GM18868 (cell line): ENCODE measurements at regions not wholly inside any gene's neighbourhood (a gene's known extent, or its start where the extent isn't known, plus 50 kb on each side); places are given as distances from the start of the nearest gene placed in this dataset.

Experiments
- ATAC-seq: cut with Tn5 transposase; IDR thresholded peaks from one replicate; pipeline ENCODE4 v1.9.1; 2021; ENCODE audit warnings: mild to moderate bottlenecking, moderate library complexity; ENCODE audit not compliant: unreplicated experiment

DNA sequence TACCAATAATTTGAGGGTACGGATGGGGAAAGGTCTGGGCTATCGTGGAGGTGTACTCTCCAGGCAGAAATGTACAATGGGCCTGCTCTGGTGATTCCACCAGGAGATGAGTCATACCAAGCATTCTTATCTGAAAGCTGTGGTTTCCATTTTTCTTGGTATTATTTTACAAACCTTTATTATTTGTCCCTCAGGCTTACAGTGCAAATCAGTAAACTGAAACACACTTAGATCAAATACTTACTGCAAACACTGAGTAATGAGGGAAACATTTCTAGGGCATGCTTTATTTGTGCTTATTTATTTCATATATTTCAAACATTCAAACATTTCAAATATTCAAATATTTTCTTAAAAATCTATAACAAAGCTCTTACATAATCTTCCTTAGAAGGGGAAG lies 319.8 kb downstream of the RND3 start:
- peak; percentile 100 for ATAC-seq

- no peak for ATAC-seq
Observed at GRCh38 chr2:150166313-150167051, 321.0 kb downstream of the RND3 start.

GRCh38 chr2:150165988-150166312 lies 321.5 kb downstream of the RND3 start:
- ATAC-seq = no peak

DNA sequence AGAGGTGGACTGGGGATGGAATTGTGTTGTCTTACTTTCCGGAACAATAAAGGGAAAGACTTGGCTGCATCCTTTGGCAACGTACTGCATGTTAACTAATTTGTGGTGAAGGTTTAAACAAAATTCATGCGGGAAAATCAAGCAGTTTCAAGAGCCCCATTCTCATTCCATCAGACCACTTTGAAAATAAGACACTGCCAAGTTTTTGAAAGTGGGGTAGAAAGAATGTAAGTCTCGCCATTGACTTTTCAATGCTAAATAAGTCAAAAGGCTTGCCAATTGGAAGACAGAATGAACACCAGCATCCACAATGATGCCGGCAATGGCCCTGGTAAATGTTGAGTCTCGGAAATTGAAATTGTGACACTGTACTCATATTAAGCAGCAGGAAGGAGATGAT lies 322.0 kb downstream of the RND3 start:
- ATAC-seq = no peak

DNA sequence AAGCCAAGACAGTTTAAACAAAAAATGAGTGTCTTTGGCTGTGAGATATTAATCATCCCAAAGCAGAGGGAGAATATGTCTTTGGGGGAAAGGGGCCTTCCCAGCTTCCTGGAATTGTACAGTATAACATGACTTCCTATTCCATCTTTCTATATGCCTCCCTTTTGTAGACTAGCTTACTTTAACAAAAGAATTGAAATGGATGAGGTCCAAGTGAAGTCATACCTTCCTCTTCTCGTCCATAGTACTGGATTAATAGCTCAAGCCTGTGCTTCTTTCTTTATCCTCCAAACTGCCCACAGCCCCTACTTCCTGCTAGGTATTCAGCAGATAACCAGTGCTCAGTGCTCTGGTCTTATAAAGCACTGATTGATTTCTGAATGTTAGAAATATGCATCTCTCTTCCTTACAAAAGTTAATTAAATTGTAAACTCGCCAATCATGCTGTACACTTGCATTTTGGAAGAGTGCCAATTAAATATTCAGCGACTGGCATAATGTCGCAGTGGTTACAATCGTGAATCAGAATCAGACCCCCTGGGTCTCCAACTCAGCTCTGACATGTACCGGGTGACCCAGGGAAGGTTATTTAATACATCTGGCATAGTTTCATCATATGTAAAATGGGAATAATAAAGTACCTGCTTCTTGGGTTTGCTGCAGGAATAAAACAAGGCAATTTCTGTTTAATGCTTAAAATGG lies 325.1 kb downstream of the RND3 start:
- ATAC-seq = no peak

DNA sequence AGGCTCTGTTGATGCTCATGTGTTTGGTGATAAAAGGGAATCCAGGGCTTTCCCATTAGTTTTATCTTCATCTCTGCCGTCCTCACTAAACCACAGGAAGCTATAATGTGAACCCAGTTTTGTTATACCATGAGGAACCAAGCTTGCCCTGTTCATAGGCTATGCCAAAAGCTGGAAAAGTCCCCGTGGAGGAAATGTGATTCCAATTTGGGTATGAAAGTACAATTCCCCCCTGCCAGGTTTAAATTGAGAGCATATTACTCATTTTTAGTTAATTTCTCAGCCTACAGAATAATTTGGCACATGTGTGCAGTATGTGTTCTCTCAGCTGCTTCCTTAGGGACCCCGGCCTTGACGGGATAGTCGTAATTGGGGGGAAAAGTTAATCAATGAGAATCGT lies 327.4 kb downstream of the RND3 start:
- ATAC-seq = no peak

- ATAC-seq = no peak
Observed at GRCh38 chr2:150159300-150159699, 328.2 kb downstream of the RND3 start.

DNA sequence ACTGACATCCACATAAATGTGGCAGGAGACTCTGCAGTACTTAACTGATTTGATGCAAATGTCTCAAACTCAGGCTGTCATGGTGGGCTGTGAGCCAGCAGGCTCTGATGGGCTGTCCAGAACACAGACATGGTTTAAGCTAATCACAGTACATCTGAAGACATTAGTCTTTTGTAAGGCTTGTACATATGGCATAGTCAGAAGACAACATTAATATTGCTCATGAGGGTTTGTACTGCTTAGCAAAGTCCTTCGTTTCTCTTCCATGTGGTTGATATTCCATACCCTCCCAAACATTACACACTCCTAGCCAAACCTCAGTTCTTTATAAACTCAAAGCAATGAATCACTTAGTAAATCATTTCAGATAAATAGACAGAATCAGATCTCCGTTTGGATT lies 330.6 kb downstream of the RND3 start:
- no peak for ATAC-seq

DNA sequence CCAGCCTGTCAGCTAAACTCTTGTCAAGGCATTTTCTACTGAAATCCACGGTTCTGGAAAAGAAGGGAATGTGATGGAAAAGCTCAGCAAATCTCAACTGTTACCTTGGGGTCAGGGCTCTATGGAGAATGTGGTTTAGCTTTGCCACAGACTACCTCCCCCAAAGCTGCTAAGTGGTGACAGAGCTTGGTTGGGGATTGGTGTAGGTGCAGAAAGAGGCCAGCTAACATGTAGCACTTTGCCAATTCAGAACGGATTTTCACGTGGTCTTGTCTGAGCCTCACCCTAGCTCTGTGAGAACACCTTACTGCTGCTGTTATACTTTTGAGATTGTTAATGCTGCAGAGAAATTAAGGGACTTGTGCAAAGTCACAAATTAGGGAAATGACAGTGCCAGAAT lies 331.1 kb downstream of the RND3 start:
- ATAC-seq = no peak

DNA sequence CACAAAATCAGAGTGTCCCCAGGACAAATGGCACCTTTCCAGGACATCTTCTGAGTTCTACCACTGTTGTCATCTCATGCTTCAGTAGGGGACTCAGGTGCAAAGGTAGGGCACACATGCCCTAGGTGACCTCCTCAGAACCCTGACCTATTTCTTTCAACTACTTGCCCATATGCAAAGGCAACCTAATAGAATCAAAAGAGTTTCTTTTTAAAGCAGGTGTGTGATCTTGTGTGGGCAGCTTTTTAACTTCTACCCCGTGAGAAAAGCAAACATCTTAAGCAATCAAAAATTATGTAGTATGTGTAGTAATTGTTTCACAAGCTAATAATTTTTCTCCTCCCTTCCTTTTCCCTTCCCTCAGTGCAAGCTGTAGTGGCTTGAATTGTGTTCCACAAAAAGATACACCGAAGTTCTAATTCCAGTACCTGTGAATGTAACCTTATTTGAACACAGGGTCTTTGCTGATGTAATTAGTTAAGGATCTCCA lies 333.1 kb downstream of the RND3 start:
- no peak for ATAC-seq

- no peak for ATAC-seq
Observed at GRCh38 chr2:150153646-150154307, 333.7 kb downstream of the RND3 start.

- ATAC-seq = no peak
Observed at GRCh38 chr2:150152230-150152629, 335.2 kb downstream of the RND3 start.

- no peak for ATAC-seq
Observed at GRCh38 chr2:150150144-150150543, 337.3 kb downstream of the RND3 start.

- no peak for ATAC-seq
Observed at GRCh38 chr2:150147889-150148683, 339.4 kb downstream of the RND3 start.

DNA sequence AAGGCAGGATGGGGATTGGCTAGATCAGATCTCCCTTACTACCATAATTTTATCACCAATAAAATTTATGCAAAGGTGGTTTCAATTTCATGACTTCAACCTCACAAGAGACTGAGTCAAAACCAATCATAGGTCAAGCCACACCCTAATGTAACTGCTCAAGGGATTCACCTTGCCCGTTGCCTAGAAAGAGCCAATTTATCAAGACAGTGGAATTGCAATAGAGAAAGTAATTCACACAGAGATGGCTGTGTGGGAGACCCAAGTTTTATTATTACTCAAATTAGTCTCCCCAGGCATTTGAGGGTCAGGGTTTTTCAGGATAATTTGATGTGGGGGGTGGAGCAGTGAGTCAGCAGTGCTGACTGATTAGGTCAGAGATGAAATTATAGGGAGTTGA lies 340.6 kb downstream of the RND3 start:
- ATAC-seq = no peak

GRCh38 chr2:150145299-150145692 lies 342.2 kb downstream of the RND3 start:
- ATAC-seq = no peak

GRCh38 chr2:150144546-150145298 lies 342.7 kb downstream of the RND3 start:
- no peak for ATAC-seq

DNA sequence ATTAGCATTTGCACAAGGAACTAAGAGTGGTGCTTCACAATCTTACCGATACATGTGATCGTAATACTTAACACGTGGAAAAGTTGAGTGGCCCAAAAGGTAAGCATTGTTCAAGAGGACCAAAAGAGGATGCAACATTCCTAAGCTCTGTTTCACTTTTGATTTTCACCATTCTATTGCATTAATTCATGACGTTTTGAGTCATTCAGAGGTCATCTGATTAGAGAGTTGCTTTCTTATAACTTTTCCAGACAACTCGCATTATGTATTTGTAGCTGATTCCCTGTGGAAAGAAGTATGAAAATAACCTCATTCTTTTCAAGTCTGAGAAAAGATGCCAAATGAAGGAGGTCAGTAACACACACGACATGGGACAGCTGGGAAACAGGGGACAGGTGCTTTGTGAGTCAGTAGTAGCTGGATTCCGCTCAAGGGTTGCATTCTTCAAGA lies 344.4 kb downstream of the RND3 start:
- no peak for ATAC-seq

DNA sequence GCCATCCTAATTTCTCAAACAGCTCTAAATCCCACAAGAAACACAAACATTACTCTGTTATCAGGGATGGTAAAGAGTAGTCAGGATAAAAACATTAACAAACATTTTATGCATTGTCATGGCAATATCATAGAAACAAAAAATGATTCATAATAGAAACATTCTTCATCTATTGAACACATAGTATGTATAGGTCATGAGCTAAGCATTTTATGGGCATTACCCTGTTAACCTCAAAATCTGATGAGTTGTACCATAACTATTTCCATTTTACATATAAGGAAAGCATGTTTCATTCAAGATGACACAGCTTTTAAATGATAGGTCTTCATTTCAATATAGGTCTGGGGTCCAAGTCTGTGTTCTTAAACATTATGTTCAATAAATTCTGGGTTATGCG lies 344.9 kb downstream of the RND3 start:
- no peak for ATAC-seq

DNA sequence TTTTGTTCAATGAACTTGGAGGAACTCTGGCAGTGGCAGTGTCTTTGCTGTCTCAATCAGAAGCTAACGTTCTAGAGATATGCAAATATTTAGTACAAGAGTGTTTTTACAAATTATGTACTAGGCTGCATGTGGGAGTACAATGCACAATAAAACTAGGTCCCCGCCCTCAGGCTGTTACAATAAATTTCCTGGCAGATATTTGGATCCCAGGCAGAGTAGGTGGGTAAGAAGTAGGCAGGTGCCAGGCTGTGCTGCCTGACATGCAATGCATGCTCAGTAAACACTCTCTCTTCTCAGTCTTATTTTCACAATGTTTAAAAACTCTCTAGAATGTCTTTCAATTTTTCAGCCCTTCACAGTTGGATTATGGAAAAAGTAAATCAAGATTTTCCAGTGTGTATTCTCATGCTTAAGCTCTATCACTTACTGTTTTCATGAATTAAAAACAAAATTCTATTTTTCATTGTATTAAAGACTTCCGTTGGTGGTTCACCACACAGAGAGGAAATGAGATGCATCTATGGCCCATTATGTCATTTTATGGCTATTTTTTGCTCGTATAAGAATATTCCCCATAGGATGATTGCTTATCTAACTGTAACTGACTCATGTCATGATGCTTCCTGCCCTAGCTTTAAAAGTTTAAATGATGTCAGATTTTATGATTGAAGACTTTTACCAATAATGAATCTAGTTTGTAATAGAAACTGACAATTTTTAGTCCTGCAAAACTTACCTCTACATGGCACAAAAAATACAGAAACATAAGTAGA lies 346.1 kb downstream of the RND3 start:
- no peak for ATAC-seq
